ENCODE measurements at regions not wholly inside any gene's neighbourhood (a gene's known extent, or its start where the extent isn't known, plus 50 kb on each side); places are given as distances from the start of the nearest gene placed in this dataset.
"Not testable (repeated sequence)": the region's sequence is repeated elsewhere in the genome, so short reads cannot be mapped to it uniquely, and the experiment has no call there.

DNA sequence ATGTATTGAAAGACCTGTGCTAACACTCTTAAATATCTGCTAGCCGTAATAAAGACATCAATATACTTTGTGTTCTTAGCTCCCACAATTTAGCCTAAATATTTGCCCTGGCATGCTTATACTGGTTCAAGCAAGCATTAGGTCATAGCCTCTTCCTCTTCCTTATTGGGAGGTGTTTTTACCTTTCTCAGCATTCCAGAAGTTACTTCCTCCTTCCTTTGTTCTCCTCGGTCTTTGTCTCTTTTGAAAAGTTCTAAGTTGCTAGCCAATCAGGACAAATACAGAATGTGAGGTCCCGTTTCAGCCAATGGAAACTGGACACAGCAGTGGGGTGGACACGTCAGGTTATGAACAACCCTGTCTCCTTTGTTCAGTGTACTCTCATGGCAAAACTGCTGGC is 2543.6 kb downstream of the PCDH9 start:
- DNase-seq (ENCODE audit: low read depth in 2 of 2): not testable (repeated sequence)

DNA sequence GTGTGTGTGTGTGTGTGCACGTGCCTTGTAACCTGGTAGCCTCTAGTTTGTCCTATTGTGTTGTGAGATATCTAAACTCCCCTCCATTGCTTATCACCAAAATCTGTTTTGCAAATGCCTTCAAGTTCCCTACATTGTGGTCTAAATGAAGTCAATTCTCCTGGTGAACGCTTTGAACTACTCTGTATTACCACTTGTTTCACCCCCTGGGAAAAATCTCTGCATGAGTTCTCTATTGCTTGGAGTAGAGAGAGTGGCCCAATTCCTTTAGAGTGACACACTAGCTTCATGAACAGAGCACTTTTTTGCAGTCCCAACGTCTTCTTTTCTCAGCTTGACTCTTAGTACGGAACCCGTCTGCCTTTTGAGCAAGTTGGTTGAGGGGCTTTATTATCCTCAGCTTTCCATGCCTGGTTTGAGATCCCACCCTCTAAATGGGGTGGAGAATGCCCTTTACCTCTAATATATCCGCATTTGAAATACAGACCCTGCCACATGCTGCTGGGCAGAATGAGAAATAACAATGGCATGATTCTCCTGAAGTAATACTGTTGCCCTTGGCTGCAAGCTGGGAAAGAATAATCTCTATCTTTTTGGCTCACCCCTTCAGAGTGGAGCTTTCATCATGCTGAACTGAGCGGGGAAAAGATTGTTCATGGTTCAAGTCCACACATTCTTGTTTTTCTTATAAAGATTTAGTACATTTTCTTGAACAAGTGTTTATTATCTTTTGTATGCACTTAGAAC is 2545.3 kb downstream of the PCDH9 start:
- no peak for DNase-seq (ENCODE audit: low read depth in 2 of 2)

DNA sequence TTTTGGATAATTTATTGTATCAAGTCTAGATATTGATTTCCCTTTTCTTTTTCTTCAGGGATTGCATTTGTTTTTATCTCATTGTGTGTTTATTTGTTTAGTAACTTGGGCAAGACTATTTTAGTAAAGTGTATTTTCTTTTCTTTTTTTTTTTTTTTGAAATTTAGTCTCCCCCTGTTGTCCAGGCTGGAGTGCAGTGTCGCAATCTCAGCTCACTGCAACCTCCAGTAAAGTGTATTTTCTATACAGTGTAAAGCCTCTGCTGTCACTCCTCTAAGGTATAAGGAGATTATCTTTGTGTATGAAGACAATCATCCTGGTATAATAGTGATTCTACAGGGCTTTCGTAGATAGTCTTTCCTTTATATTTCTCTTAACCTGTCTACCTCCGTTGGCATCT is 2546.0 kb downstream of the PCDH9 start:
- DNase-seq (ENCODE audit: low read depth in 2 of 2): no peak

DNA sequence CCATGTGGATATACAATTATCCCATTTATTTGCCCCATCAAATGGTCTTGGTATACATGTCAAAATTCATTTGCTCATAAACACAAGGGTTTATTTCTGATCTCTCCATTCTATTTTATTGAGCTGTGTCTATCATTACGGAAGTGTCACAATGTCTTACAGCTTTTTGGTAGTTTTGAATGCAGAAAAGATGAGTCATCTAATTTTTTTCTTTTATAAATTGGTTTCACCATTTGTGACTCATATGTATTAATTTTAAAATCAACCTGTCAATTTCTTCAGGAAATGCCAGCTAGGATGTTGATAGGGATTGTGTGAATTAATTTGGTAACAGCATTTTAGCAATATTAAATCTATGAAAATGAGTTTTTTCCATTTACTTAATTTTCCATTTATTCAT is 2549.4 kb downstream of the PCDH9 start:
- no peak for DNase-seq (ENCODE audit: low read depth in 2 of 2)

DNA sequence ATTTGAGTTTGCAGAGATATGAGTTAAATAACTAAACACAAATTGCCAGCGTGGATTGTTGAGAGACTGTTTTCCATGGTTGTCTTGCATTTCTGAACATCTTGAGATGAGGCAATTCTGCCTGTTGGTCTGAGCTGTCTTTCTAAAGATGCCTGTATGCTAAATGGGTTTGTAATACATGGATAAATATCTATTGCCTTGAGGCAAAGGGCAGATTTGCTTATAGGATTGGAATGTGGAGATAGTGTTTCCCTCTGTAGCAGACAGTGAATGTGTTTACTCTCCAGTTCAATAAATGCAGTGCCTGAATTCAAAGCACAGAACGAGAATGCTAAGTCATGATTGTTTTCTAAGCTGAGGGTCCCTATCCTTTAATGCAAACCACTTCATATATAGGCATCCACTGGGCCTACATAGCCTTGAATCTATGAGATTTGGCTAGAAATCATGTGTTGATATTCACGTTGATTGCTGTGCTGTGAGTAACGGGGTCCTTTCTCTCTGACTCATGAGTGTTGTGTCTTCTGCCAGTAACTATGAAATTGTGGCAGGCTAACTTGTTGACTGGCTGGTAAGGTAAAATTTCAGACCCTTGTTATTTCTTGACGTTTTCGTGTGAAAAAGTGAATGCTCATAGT is 2554.8 kb downstream of the PCDH9 start:
- DNase-seq (ENCODE audit: low read depth in 2 of 2): peak in 1 of 2 experiments; percentile 42

DNA sequence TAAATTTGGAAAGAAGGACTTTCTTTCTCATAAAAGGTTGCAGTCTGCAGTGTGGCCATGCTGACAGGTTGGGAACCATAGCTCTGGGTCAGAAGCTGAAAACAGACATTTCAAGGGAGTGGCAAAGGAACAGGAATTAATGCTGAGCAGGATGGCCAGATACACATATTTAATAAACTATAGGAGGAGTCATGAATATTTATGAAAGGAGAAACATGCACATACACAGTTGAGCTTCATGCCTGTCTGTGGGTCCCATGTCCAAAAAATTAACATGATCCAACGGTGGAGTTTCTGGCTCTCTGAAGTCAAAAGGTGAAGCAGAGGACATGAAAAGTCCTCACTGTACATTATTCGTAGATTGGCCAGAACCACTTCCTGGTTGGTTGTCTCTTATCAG is 2556.0 kb downstream of the PCDH9 start:
- no peak for DNase-seq (ENCODE audit: low read depth in 2 of 2)

DNA sequence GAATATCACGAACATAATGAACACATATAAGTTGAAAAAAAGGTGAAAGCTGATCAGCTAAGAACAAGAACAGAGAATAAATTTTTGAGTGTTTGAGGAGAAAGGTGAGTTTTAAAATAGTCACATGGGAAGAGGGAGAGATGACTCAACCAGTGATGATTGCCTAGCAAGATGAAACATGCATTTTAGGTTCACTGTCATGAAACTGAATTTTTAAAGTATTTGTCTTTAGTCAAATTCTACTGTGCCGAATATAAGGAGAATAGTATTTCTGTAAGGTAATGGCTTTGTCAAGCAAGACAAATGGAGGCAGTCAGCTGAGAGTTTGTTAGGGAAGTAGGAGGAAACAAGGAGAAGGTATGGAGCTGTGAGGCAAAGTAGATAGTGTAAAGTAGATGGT is 2557.4 kb downstream of the PCDH9 start:
- no peak for DNase-seq (ENCODE audit: low read depth in 2 of 2)

DNA sequence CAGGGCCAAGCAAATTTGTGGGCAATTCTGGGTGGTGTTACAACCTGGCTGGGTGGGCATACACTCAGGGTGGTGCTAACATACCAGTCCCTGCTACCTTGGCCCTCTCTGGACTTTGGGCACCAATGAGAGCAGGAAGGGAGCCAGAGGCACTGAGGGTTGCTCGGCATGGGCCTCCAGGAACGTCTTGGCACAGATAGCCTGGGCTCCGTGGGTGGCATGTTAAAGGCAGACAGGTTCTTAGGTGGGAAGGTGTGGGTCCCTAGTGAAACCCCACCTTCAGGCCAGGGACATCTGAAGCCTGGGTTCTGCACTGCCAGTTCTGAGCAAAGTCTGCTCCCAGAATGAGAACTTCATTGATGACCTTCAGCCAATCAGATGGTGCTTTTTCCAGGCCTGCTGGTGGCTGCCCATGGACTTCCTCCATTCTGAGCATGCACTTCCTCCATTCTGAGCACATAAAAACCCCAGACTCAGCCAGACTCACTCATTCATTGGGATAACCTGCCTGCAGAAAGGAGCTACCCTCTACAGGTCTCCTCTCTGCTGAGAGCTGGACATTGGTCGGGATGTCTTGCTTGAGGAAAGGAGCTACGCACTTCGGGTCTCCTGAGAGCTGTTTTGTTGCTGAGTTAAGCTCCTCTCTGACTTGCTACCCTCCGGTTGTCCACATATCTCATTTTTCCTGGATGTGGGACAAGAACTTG is 2567.1 kb downstream of the PCDH9 start:
- DNase-seq (ENCODE audit: low read depth in 2 of 2): no peak

DNA sequence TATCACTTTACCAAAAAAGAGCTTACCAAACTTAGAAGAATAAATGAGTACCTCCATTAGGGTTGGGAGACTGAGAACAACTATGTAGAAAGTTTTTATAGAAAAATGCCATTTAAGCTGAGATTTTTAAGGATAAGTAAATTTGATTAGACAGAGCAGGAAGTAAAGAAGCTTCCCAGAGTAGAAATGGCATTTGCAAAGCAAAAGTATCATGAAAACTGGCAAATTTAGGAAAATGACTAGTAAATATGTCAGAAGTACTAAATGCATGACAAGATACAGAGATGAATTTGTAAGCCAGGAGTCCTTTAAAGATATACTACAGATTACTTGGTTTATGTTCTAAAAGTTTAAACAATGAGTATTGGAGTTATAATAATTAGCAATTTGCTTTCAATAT is 2581.8 kb downstream of the PCDH9 start:
- no peak for DNase-seq (ENCODE audit: low read depth in 2 of 2)

DNA sequence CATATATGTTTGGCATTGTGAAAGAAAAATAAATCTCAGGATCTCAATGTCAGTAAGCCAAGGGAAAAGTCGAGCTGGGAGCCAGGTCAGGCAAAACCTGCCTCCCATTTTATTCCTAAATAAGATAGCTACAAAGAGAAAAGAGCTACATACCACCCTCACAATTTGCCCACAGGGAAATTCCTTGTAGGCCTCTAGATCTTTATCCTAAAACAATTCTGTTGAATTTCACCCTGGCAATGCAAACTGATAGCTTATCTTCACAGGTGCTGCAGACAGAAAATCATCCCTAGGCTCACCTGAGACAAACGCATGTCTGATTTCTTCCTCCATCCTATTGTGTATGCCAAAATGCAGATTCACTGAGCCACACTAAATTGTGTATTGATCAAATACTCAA is 2587.1 kb downstream of the PCDH9 start:
- DNase-seq (ENCODE audit: low read depth in 2 of 2): no peak

DNA sequence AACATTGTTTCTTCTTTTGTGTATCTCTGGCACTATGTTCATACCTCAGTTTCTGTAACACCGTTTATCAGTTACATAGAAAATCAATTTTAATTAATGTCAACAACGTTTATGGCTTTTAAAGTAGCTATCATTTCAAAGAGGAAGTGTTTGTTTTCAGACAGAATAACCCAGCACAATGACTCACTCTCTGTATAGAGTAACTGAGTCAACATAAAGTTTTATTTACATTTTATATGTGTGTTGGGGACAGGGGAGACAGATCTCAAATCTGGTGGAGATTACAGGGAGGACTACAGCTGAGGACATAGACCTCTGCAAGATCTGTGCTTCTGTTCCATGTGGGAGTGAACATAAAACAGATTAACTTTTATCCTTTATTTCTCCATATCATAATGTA is 2590.1 kb downstream of the PCDH9 start:
- DNase-seq (ENCODE audit: low read depth in 2 of 2): no peak

DNA sequence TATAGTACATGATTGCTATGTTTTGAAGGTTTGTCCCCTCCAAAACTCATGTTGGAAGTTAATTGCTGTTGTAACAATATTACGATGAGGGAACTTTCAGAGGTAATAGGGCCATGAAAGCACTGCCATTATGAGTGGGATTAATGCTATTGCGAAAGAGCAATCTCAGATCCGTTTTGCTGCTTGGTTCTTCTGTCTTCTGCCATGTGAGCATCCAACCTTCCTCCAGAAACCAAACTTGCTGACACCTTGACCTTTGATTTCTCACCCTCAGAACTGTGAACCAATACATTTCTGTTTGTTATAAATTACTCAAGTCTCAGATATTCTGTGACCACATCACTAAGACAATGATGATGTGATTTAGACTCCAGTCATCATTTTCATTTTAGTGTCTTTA is 2590.9 kb downstream of the PCDH9 start:
- no peak for DNase-seq (ENCODE audit: low read depth in 2 of 2)

DNA sequence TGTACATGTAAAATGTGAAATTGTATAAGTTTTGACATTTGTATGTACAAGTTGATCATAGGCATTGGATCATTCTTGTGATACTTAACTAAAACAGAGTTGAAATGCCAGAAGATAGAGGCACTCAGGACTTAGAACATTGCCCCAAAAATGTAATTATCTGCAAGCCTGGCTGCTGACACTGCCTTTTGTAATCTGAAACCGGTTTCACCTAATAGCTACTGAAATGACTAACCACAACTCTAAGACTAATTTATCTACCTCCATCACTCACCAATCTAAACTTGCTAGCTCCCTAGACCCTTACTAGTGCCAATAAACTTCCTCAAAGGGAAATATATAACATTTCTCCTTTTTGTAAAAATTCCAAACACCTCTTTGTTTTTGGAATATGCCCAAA is 2596.2 kb downstream of the PCDH9 start:
- DNase-seq (ENCODE audit: low read depth in 2 of 2): no peak

DNA sequence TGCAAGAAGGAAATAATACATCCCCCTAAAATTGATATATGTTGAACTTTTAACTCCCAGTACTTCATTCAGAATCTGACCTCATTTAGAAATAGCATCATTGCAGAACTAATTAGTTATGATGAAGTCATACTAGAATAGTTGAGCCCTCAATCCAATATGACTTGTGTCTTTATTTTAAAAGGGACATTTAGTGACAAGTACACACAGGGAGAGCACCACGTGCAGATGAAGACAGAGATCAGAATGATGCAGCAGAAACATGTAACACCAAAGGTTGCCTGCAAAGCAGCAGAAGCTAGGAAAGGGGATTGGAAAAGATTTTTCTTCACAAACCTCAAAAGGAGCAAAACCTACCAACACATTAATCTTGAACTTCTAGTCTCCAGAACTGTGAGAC is 2602.5 kb downstream of the PCDH9 start:
- no peak for DNase-seq (ENCODE audit: low read depth in 2 of 2)

DNA sequence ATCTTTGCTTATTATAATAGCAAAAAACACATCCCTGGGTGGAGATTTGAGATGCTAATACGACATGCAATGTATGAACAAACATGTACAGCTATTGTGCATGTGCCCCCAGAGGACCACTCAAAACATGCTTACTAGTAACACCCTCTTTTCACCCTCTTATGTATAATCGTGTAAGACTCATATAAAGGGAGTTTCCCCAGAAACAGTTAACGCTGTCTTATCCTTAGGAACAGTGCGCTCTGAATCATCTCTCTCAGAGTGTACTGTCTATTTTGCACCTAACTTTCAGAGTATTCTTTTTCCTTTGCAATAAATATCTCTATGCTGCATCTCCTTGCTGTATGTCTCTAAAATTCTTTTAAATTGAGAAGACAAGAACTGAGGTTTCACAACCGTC is 2604.0 kb downstream of the PCDH9 start:
- DNase-seq (ENCODE audit: low read depth in 2 of 2): no peak

DNA sequence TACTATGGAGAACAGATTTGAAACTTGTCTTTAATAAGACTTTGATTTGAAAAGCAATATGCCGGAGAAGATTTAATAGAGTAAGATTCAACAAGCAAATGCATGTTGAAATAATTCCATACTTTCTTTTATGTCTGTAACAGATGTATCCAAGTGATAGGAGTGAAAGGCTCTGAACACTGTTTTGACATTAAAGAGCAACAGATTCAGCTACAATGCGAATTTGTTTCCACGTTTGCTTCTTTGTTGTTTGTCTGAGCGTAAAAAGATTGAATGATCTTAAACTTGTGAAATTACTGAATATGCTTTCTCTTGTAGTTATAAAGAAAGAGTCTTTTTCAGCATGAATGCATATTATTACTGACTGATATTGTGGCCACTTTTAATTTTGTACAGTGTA is 2612.9 kb downstream of the PCDH9 start:
- no peak for DNase-seq (ENCODE audit: low read depth in 2 of 2)

DNA sequence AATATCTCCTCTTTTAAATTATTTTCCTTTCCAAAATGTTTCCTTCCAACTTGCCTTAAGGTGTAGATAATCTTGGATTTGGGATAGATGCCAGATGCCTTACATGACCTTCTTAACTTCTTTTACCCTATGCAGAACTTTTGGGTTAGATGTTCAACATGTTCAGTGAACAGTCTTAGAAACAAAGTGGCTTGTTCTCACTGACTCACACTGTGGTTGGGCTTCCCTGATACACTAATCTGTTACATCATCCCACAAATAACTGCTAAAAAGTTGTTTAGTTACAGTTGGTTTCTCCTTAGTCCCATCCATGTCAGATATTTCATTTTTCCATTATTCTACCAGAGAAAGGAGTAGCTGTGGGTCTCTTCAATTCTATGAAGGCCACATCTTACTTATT is 2638.2 kb downstream of the PCDH9 start:
- peak; percentile 16 to 28 for DNase-seq (ENCODE audit: low read depth in 2 of 2)

DNA sequence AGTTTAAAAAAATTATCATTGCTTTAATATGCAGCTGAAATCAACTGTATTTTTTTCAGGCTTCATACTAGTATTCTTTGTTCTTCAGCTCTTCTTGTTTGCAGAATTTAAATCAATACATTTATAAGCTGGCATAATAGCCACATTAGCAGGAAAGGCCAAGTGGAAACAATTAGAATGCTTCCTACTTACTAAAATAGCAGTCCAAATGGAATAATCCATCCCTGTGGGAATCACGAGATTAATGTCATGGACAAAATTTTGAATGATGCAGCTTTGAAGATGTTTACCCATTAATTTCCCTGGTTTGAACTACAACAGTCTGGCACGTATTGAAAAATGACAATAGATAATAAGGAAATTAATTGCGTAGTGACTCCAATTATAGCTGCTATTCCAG is 2650.8 kb downstream of the PCDH9 start:
- no peak for DNase-seq (ENCODE audit: low read depth in 2 of 2)

DNA sequence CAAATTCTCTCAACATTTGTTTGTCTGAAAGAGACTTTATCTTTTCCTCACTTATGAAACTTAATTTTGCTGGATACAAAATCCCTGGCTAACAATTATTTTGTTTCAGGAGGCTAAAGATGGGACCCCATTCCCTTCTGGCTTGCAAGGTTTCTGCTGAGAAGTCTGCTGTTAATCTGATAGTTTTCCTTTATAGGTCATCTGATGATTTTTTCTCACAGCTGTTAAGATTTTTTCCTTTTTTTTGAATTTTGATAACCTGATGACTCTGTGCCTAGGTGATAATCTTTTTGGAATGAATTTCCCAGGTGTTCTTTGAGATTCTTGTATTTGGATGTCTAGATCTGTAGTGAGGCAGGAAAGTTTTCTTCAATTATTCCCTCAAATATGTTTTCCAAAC is 2661.4 kb downstream of the PCDH9 start:
- DNase-seq (ENCODE audit: low read depth in 2 of 2): no peak

DNA sequence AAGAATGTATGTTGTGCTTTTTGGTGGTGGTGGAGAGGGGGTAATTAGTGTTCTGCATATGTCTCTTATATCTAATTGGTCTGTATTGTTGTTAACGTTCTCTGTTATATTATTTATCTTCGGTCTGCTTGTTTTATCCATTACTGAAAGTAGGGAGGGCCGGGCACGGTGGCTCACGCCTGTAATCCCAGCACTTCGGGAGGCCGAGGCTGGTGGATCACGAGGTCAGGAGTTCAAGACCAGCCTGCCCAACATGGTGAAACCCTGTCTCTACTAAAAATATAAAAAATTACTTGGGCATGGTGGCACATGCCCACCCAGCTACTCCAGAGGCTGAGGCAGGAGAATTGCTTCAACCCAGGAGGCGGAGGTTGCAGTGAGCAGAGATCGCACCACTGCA is 2672.1 kb downstream of the PCDH9 start:
- DNase-seq (ENCODE audit: low read depth in 2 of 2): not testable (repeated sequence)

DNA sequence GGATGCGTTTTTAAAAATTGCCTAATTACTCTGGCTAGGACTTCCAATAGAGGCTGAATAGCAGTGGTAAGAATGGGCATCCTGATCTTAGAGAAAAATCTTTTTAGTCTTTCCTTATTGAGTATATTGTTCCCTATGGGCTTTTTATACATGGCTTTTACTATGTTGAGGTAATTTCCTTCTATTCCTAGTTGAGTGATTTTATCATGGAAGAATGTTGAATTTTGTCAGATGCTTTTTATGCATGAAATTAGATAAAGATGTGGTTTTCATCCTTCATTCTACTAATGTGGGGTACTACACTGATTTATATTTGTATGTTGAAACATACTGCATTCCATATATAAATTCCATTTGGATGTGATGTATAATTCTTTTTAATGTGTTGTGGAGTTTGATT is 2673.8 kb downstream of the PCDH9 start:
- DNase-seq (ENCODE audit: low read depth in 2 of 2): peak; percentile 87 to 93

DNA sequence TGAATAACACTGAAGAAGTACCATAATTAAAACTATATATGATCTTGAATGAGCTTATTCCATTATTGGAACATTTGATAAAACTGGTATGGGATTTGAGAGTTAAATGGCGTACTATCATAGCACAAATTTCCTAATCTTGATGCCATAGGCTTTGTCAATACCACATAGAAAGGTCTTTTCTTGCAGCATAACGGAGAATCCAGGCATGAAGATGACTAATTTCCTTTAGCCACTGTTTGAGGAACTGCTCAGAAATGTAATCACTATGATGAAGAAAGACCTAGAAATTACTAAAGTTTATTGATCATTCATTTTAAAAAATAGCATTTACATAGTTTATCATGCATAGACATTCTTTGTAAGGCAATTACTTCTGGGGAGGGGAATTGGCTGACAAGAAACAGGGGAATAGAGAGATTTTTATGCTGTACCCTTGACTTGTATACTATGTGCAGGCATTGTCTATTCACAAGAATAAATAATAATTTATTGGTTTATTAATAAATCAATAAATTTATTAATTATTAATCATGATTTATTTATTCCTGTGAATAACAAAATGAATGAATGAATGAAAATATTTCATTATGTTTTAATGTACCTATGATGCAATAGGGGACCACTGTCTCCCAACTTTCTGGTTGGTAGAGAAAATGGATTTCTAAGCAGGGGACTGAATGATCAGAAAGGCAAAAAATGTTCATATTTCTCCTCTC is 2676.6 kb downstream of the PCDH9 start:
- peak in 1 of 2 experiments; percentile 33 for DNase-seq (ENCODE audit: low read depth in 2 of 2)
